GM12874 (cell line): ENCODE measurements at regions not wholly inside any gene's neighbourhood (a gene's known extent, or its start where the extent isn't known, plus 50 kb on each side); places are given as distances from the start of the nearest gene placed in this dataset.

Experiments used
- TF ChIP-seq, protein P1 (sequence below): IDR thresholded peaks from 2 replicates; pipeline ENCODE4 v1.5.1; 2011; ENCODE audit warnings: low read depth, mild to moderate bottlenecking, control low read depth, low read length, moderate library complexity; ENCODE audit not compliant: insufficient read depth

DNA sequence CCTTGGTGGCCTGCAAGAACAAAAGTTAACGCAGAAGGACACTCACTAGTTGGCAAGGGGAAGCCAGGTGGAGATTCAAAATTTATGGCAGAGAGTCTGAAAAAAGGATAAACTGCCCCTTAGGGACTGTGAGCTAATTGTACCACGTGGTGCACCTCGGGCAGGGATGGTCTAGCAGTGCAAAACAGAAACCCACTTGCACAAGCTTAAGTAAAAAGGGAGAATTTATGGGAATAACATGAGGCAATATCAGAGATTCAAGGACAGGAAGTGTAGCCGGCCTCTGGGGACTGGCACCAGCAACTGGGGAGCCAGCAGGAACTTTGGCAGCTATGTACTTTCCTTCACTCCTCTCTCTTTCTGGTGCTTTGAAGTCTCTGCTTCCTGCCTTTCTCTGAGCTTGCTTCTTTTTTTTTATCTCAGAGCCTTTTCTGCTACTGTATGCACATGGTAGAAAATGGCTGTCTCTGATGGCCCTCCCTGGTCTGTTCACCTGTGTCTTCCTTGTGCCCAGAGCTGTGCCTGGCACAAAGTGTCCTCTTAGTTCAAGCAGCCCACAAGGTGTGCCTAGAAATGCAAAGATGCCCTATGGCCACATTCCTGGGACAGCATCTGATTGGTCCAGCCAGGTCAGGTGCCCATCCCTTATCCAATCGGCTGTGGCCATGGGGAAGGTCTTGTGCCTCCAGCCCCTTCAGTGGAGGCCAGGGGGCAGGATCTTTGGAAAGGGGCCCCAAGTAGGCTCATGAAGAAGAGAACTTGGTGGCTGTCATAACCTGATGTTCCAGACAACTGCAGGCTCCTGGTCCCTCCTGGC, 114.8 kb upstream of the ATP6AP2 start:
- TF ChIP-seq, protein P1, sequence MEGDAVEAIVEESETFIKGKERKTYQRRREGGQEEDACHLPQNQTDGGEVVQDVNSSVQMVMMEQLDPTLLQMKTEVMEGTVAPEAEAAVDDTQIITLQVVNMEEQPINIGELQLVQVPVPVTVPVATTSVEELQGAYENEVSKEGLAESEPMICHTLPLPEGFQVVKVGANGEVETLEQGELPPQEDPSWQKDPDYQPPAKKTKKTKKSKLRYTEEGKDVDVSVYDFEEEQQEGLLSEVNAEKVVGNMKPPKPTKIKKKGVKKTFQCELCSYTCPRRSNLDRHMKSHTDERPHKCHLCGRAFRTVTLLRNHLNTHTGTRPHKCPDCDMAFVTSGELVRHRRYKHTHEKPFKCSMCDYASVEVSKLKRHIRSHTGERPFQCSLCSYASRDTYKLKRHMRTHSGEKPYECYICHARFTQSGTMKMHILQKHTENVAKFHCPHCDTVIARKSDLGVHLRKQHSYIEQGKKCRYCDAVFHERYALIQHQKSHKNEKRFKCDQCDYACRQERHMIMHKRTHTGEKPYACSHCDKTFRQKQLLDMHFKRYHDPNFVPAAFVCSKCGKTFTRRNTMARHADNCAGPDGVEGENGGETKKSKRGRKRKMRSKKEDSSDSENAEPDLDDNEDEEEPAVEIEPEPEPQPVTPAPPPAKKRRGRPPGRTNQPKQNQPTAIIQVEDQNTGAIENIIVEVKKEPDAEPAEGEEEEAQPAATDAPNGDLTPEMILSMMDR = no peak

- TF ChIP-seq, protein P1 = no peak
Observed at GRCh38 chrX:40462795-40463194, 118.0 kb upstream of the ATP6AP2 start.

- TF ChIP-seq, protein P1 = no peak
Observed at GRCh38 chrX:40460926-40461325, 119.8 kb upstream of the ATP6AP2 start.

- TF ChIP-seq, protein P1 = no peak
Observed at GRCh38 chrX:40459571-40460158, 121.1 kb upstream of the ATP6AP2 start.

- TF ChIP-seq, protein P1 = no peak
Observed at GRCh38 chrX:40457406-40457805, 123.4 kb upstream of the ATP6AP2 start.

GRCh38 chrX:40452031-40452430, 128.7 kb upstream of the ATP6AP2 start:
- TF ChIP-seq, protein P1 = no peak

- TF ChIP-seq, protein P1 = no peak
Observed at GRCh38 chrX:40449956-40450706, 130.6 kb upstream of the ATP6AP2 start.
